DMS114 treated with DMSO at 0.1 percent for 48 hours (cell line): ENCODE measurements at regions not wholly inside any gene's neighbourhood (a gene's known extent, or its start where the extent isn't known, plus 50 kb on each side); places are given as distances from the start of the nearest gene placed in this dataset.

Experiments used
- DNase-seq: peaks from one replicate; lab custom pipeline; 2025; ENCODE audit not compliant: unreplicated experiment; lab: John Stamatoyannopoulos, UW

- no peak for DNase-seq
Measured at GRCh38 chr9:80191108-80191507, 619.3 kb downstream of the TLE4 start.

GRCh38 chr9:80188579-80188978 is 616.8 kb downstream of the TLE4 start:
- DNase-seq = no peak

- no peak for DNase-seq
Measured at GRCh38 chr9:80185112-80185738, 613.5 kb downstream of the TLE4 start.

GRCh38 chr9:80177949-80178480 is 606.2 kb downstream of the TLE4 start:
- no peak for DNase-seq

GRCh38 chr9:80175286-80176150 is 603.8 kb downstream of the TLE4 start:
- DNase-seq = peak; percentile 13

GRCh38 chr9:80163889-80164288 is 592.1 kb downstream of the TLE4 start:
- no peak for DNase-seq

GRCh38 chr9:80158554-80159170 is 586.9 kb downstream of the TLE4 start:
- no peak for DNase-seq

- DNase-seq = no peak
Measured at GRCh38 chr9:80158131-80158530, 586.4 kb downstream of the TLE4 start.

- no peak for DNase-seq
Measured at GRCh38 chr9:80157561-80157983, 585.8 kb downstream of the TLE4 start.

GRCh38 chr9:80156756-80157472 is 585.1 kb downstream of the TLE4 start:
- no peak for DNase-seq

GRCh38 chr9:80156262-80156661 is 584.5 kb downstream of the TLE4 start:
- DNase-seq = no peak

GRCh38 chr9:80147866-80148265 is 576.1 kb downstream of the TLE4 start:
- no peak for DNase-seq

- DNase-seq = no peak
Measured at GRCh38 chr9:80146466-80146865, 574.7 kb downstream of the TLE4 start.

- no peak for DNase-seq
Measured at GRCh38 chr9:80144856-80145255, 573.1 kb downstream of the TLE4 start.

- no peak for DNase-seq
Measured at GRCh38 chr9:80144406-80144805, 572.6 kb downstream of the TLE4 start.

GRCh38 chr9:80143899-80144298 is 572.1 kb downstream of the TLE4 start:
- DNase-seq = no peak

GRCh38 chr9:80134487-80134886 is 562.7 kb downstream of the TLE4 start:
- no peak for DNase-seq

GRCh38 chr9:80131627-80132026 is 559.9 kb downstream of the TLE4 start:
- DNase-seq = no peak

GRCh38 chr9:80127920-80128319 is 556.2 kb downstream of the TLE4 start:
- DNase-seq = no peak

GRCh38 chr9:80125731-80126264 is 554.0 kb downstream of the TLE4 start:
- DNase-seq = no peak

GRCh38 chr9:80117031-80117430 is 545.3 kb downstream of the TLE4 start:
- DNase-seq = no peak
